ENCODE measurements at regions not wholly inside any gene's neighbourhood (a gene's known extent, or its start where the extent isn't known, plus 50 kb on each side); places are given as distances from the start of the nearest gene placed in this dataset.

- H3K27me3 Mint-ChIP-seq, result no peaks in the 10 kb centered on the region
- no peaks in the 10 kb centered on the region for H3K36me3 ChIP-seq (replicated peaks in 1 of 2; ENCODE audit: control extremely low read depth in 1 of 2, control insufficient read depth in 1 of 2, extremely low read depth in 1 of 2, insufficient read depth in 2 of 2, low read length in 1 of 2)
- H3K9me3 Mint-ChIP-seq (ENCODE audit: insufficient read depth), result no peaks in the 10 kb centered on the region
- H3K9ac ChIP-seq (ENCODE audit: low read length), result no peak overlapping the region
- peaks cover 15% of the 10 kb centered on the region in 2 donors for H3K4me1 ChIP-seq (ENCODE audit: control insufficient read depth in 2 of 2, insufficient read depth in 2 of 2, low read length in 2 of 2)
- no peak for TF ChIP-seq CTCF (IDR thresholded peaks at IDR 0.05)
- TF ChIP-seq EZH2 (IDR thresholded peaks at IDR 0.05; ENCODE audit: borderline replicate concordance, insufficient read depth, low read depth, low read length, poor library complexity, severe bottlenecking), result no peak
- no peaks in the 10 kb centered on the region for H3K9me3 ChIP-seq (ENCODE audit: control extremely low read depth in 1 of 3, control insufficient read depth in 2 of 3, insufficient read depth in 1 of 3, low read length in 2 of 3)
- no peak overlapping the region for H2AFZ ChIP-seq (ENCODE audit: insufficient read depth, low read depth, low read length, poor library complexity, severe bottlenecking)
- no peaks in the 10 kb centered on the region for H3K79me2 ChIP-seq (ENCODE audit: control insufficient read depth, insufficient read depth, low read length)
- ATAC-seq (ENCODE audit: low read depth) (no peak), DNase-seq (no peak)
- intact Hi-C loops (cut with micrococcal nuclease), result no loop called here
- H3K4me3 Mint-ChIP-seq, result no peak overlapping the region
- H3K27ac Mint-ChIP-seq, result no peak overlapping the region
- ChIA-PET POLR2A (no interaction called here), CTCF (interaction anchor here (1.4 kb wide), 1 partner anchor 300 kb away, joined by 6 read pairs; no protein-coding TSS in a partner anchor)
- H3K4me1 Mint-ChIP-seq, result peaks cover 17% of the 10 kb centered on the region
- WGBS (ENCODE audit: insufficient coverage), result no CpG with 5 or more reads among the region's 2 CpGs
- H3K27ac ChIP-seq (ENCODE audit: low read length in 2 of 2), result no peak overlapping the region
- H3K4me3 ChIP-seq (ENCODE audit: control extremely low read depth in 1 of 5, extremely low read depth in 1 of 5, insufficient read depth in 1 of 5, low read depth in 2 of 5, low read length in 4 of 5), result no peak overlapping the region
- H3K4me2 ChIP-seq (replicated peaks; ENCODE audit: low read depth, low read length, poor library complexity, severe bottlenecking), result no peak overlapping the region
- no peaks in the 10 kb centered on the region for H4K20me1 ChIP-seq (ENCODE audit: control insufficient read depth, insufficient read depth, low read length, poor library complexity, severe bottlenecking)
- no peaks in the 10 kb centered on the region for H3K27me3 ChIP-seq (replicated peaks in 1 of 4; ENCODE audit: control extremely low read depth in 1 of 4, control insufficient read depth in 3 of 4, insufficient read depth in 4 of 4, low read length in 3 of 4)
Observed at GRCh38 chr3:101925564-101925963, 76.2 kb downstream of the NFKBIZ start.

GRCh38 chr3:101926594-101927105 is 77.3 kb downstream of the NFKBIZ start:
- Mint-ChIP-seq H3K27ac (no peak overlapping the region), H3K27me3 (no peaks in the 10 kb centered on the region), H3K9me3 (ENCODE audit: insufficient read depth) (no peaks in the 10 kb centered on the region), H3K4me1 (peaks cover 17% of the 10 kb centered on the region), H3K4me3 (no peak overlapping the region)
- no peak for TF ChIP-seq CTCF (IDR thresholded peaks at IDR 0.05)
- no peak for TF ChIP-seq EZH2 (IDR thresholded peaks at IDR 0.05; ENCODE audit: borderline replicate concordance, insufficient read depth, low read depth, low read length, poor library complexity, severe bottlenecking)
- H2AFZ ChIP-seq (ENCODE audit: insufficient read depth, low read depth, low read length, poor library complexity, severe bottlenecking), result no peak overlapping the region
- ATAC-seq (ENCODE audit: low read depth), result no peak
- DNase-seq, result no peak
- no peak overlapping the region for H3K4me3 ChIP-seq (ENCODE audit: control extremely low read depth in 1 of 5, extremely low read depth in 1 of 5, insufficient read depth in 1 of 5, low read depth in 2 of 5, low read length in 4 of 5)
- H3K9me3 ChIP-seq (ENCODE audit: control extremely low read depth in 1 of 3, control insufficient read depth in 2 of 3, insufficient read depth in 1 of 3, low read length in 2 of 3), result no peaks in the 10 kb centered on the region
- intact Hi-C loops (cut with micrococcal nuclease), result no loop called here
- WGBS (ENCODE audit: insufficient coverage), result 95% methylated on average over 3 of the region's 7 CpGs
- POLR2A ChIA-PET, result no interaction called here
- CTCF ChIA-PET, result interaction anchor here (1.0 kb wide), 1 partner anchor 13 kb away, joined by 3 read pairs; no protein-coding TSS in a partner anchor
- H3K27ac ChIP-seq (ENCODE audit: low read length in 2 of 2), result no peak overlapping the region
- no peaks in the 10 kb centered on the region for H3K79me2 ChIP-seq (ENCODE audit: control insufficient read depth, insufficient read depth, low read length)
- H3K4me2 ChIP-seq (replicated peaks; ENCODE audit: low read depth, low read length, poor library complexity, severe bottlenecking), result no peak overlapping the region
- H3K9ac ChIP-seq (ENCODE audit: low read length), result no peak overlapping the region
- no peaks in the 10 kb centered on the region for H3K36me3 ChIP-seq (replicated peaks in 1 of 2; ENCODE audit: control extremely low read depth in 1 of 2, control insufficient read depth in 1 of 2, extremely low read depth in 1 of 2, insufficient read depth in 2 of 2, low read length in 1 of 2)
- H3K4me1 ChIP-seq (ENCODE audit: control insufficient read depth in 2 of 2, insufficient read depth in 2 of 2, low read length in 2 of 2), result peaks cover 15% of the 10 kb centered on the region in 2 donors
- H4K20me1 ChIP-seq (ENCODE audit: control insufficient read depth, insufficient read depth, low read length, poor library complexity, severe bottlenecking), result no peaks in the 10 kb centered on the region
- H3K27me3 ChIP-seq (replicated peaks in 1 of 4; ENCODE audit: control extremely low read depth in 1 of 4, control insufficient read depth in 3 of 4, insufficient read depth in 4 of 4, low read length in 3 of 4), result no peaks in the 10 kb centered on the region

Data from B cell (primary cell).